OCI-LY1 (cell line): ENCODE measurements at regions not wholly inside any gene's neighbourhood (a gene's known extent, or its start where the extent isn't known, plus 50 kb on each side); places are given as distances from the start of the nearest gene placed in this dataset.

Experiments used
- H2AFZ ChIP-seq: fragments of 200-600 bp; sonication (generic), shearing (Covaris generic); 2 replicates; pipeline ENCODE4 v1.6.0; 2014; ENCODE audit warnings: antibody characterized with exemption, mild to moderate bottlenecking, low read length
- H3F3A ChIP-seq: fragments of 200-600 bp; sonication (generic), shearing (Covaris generic); 2 replicates; pipeline ENCODE4 v1.6.0; 2014; ENCODE audit warnings: mild to moderate bottlenecking, antibody characterized with exemption, low read length, moderate library complexity; ENCODE audit not compliant: insufficient read depth
- H3K27ac ChIP-seq: fragments of 200-600 bp; sonication (generic); 2 replicates; pipeline ENCODE4 v1.5.1; 2014; ENCODE audit warnings: low read length, mixed run types, mild to moderate bottlenecking, low read depth; ENCODE audit not compliant: poor library complexity, severe bottlenecking
- H3K27me3 ChIP-seq: fragments of 200-600 bp; sonication (generic); 2 replicates; pipeline ENCODE4 v1.6.0; 2014; ENCODE audit warnings: antibody characterized with exemption, mild to moderate bottlenecking, low read length, moderate library complexity; ENCODE audit not compliant: insufficient read depth
- H3K36me3 ChIP-seq: fragments of 200-600 bp; sonication (generic); 2 replicates; pipeline ENCODE4 v1.6.1; 2014; ENCODE audit warnings: mild to moderate bottlenecking, antibody characterized with exemption, low read length, moderate library complexity, mixed read lengths; ENCODE audit not compliant: insufficient read depth
- H3K4me1 ChIP-seq: fragments of 200-600 bp; sonication (generic); 2 replicates; pipeline ENCODE4 v1.5.1; 2014; ENCODE audit warnings: mild to moderate bottlenecking, low read length, moderate library complexity; ENCODE audit not compliant: insufficient read depth, severe bottlenecking
- H3K4me2 ChIP-seq: fragments of 200-600 bp; sonication (generic), shearing (Covaris generic); 2 replicates; pipeline ENCODE4 v1.6.1; 2014; ENCODE audit warnings: low read length
- H3K4me3 ChIP-seq: fragments of 200-600 bp; sonication (generic); 2 replicates; pipeline ENCODE4 v1.5.1; 2014; ENCODE audit warnings: low read length, low read depth, mild to moderate bottlenecking, mixed read lengths; ENCODE audit not compliant: poor library complexity, severe bottlenecking
- H3K79me2 ChIP-seq: fragments of 200-600 bp; shearing (Covaris generic); 2 replicates; pipeline ENCODE4 v1.6.1; 2016; ENCODE audit warnings: mixed run types, low read length, mixed read lengths; ENCODE audit not compliant: insufficient read depth
- H3K9ac ChIP-seq: fragments of 200-600 bp; sonication (generic), shearing (Covaris generic); 2 replicates; pipeline ENCODE4 v1.6.1; 2014; ENCODE audit warnings: mild to moderate bottlenecking, low read length, mixed read lengths
- H3K9me2 ChIP-seq: fragments of 200-600 bp; sonication (generic), shearing (Covaris generic); 2 replicates; pipeline ENCODE4 v1.6.1; 2014; ENCODE audit warnings: low read depth, mild to moderate bottlenecking, low read length, mixed read lengths
- H3K9me3 ChIP-seq: fragments of 200-600 bp; shearing (Covaris generic); 2 replicates; pipeline ENCODE4 v1.6.1; 2014; ENCODE audit warnings: low read length, mixed read lengths
- H4K20me1 ChIP-seq: fragments of 200-600 bp; sonication (generic), shearing (Covaris generic); 2 replicates; pipeline ENCODE4 v1.6.0; 2016; ENCODE audit warnings: mild to moderate bottlenecking, low read length; ENCODE audit not compliant: insufficient read depth
- CTCF ChIP-seq: fragments of 200-600 bp; sonication (generic), shearing (Covaris generic); IDR thresholded peaks from 2 replicates; pipeline ENCODE4 v1.5.1; 2017; ENCODE audit warnings: mild to moderate bottlenecking, antibody characterized with exemption, low read length, moderate library complexity, mixed read lengths
- EZH2 ChIP-seq: fragments of 200-600 bp; sonication (generic), shearing (Covaris generic); IDR thresholded peaks from 2 replicates; pipeline ENCODE4 v1.8.0; 2017; ENCODE audit warnings: borderline replicate concordance, mixed run types, mild to moderate bottlenecking, antibody characterized with exemption, low read length, moderate library complexity, mixed read lengths

- Histone ChIP-seq H4K20me1 (no peaks in the 10 kb centered on the region), H3K9me3 (no peaks in the 10 kb centered on the region), H3K4me1 (no peaks in the 10 kb centered on the region), H3K9ac (no peak overlapping the region), H3K4me2 (no peak overlapping the region), H3K27ac (no peak overlapping the region), H3F3A (no peaks in the 10 kb centered on the region), H3K79me2 (no peaks in the 10 kb centered on the region), H3K9me2 (no peaks in the 10 kb centered on the region), H3K27me3 (no peaks in the 10 kb centered on the region), H3K36me3 (no peaks in the 10 kb centered on the region), H3K4me3 (no peak overlapping the region), H2AFZ (no peak overlapping the region)
- TF ChIP-seq EZH2 (no peak), CTCF (no peak)
Observed at GRCh38 chr12:42669553-42669952, 80.0 kb upstream of the PRICKLE1 start.

GRCh38 chr12:42666671-42667243, 77.2 kb upstream of the PRICKLE1 start:
- no peak overlapping the region for H2AFZ ChIP-seq
- H3K27ac ChIP-seq: no peak overlapping the region
- H4K20me1 ChIP-seq: no peaks in the 10 kb centered on the region
- H3K79me2 ChIP-seq: no peaks in the 10 kb centered on the region
- no peaks in the 10 kb centered on the region for H3K36me3 ChIP-seq
- H3K4me1 ChIP-seq: no peaks in the 10 kb centered on the region
- no peak overlapping the region for H3K4me2 ChIP-seq
- H3F3A ChIP-seq: no peaks in the 10 kb centered on the region
- TF ChIP-seq EZH2 (no peak), CTCF (no peak)
- H3K9me3 ChIP-seq: no peaks in the 10 kb centered on the region
- no peak overlapping the region for H3K4me3 ChIP-seq
- no peaks in the 10 kb centered on the region for H3K9me2 ChIP-seq
- no peak overlapping the region for H3K9ac ChIP-seq
- no peaks in the 10 kb centered on the region for H3K27me3 ChIP-seq

- Histone ChIP-seq H3K4me2 (no peak overlapping the region), H3K9me2 (no peaks in the 10 kb centered on the region), H3K9me3 (no peaks in the 10 kb centered on the region), H3K9ac (no peak overlapping the region), H2AFZ (no peak overlapping the region), H3F3A (no peaks in the 10 kb centered on the region), H3K4me3 (no peak overlapping the region), H3K79me2 (no peaks in the 10 kb centered on the region), H3K36me3 (no peaks in the 10 kb centered on the region), H3K4me1 (no peaks in the 10 kb centered on the region), H4K20me1 (no peaks in the 10 kb centered on the region), H3K27me3 (no peaks in the 10 kb centered on the region), H3K27ac (no peak overlapping the region)
- TF ChIP-seq CTCF: no peak
- TF ChIP-seq EZH2: no peak
Observed at GRCh38 chr12:42663621-42664020, 74.1 kb upstream of the PRICKLE1 start.
